ENCODE measurements at regions not wholly inside any gene's neighbourhood (a gene's known extent, or its start where the extent isn't known, plus 50 kb on each side); places are given as distances from the start of the nearest gene placed in this dataset.

- no peak for TF ChIP-seq CTCF (conservative IDR thresholded peaks at IDR 0.05; ENCODE audit: low read depth, low read length)
- TF ChIP-seq USF2 (IDR thresholded peaks at IDR 0.05; ENCODE audit: low read depth, low read length) = no peak
- no peak for TF ChIP-seq CEBPB (IDR thresholded peaks at IDR 0.05; ENCODE audit: low read depth, low read length)
Measured at GRCh38 chr7:46133072-46133471, 212.0 kb upstream of the IGFBP3 start.

Measured in IMR-90 (cell line).